GM23338 (cell line): ENCODE measurements at regions not wholly inside any gene's neighbourhood (a gene's known extent, or its start where the extent isn't known, plus 50 kb on each side); places are given as distances from the start of the nearest gene placed in this dataset.
A peak's percentile ranks its signal among the peaks of the same experiment; 100 is the strongest.

Source experiments
- CREB1 ChIP-seq: fragments of 250-450 bp; sonication (Bioruptor Pico); IDR thresholded peaks from 2 replicates; pipeline ENCODE4 v1.5.0; 2020; ENCODE audit warnings: low read depth, mild to moderate bottlenecking, moderate library complexity
- EZH2 ChIP-seq: fragments of 200-600 bp; sonication (generic); IDR thresholded peaks from one replicate; pipeline ENCODE4 v1.8.0; 2017; ENCODE audit warnings: antibody characterized with exemption, mild to moderate bottlenecking, low read depth; ENCODE audit not compliant: unreplicated experiment
- EZH2phosphoT487 ChIP-seq: fragments of 200-600 bp; sonication (generic); IDR thresholded peaks from one replicate; pipeline ENCODE4 v1.8.1; 2018; ENCODE audit warnings: antibody characterized with exemption; ENCODE audit not compliant: unreplicated experiment
- POLR2AphosphoS5 ChIP-seq: IDR thresholded peaks from 2 replicates; pipeline ENCODE4 v1.6.1; 2016; ENCODE audit warnings: antibody characterized with exemption, low read depth
- STAT1 ChIP-seq: IDR thresholded peaks from one replicate; pipeline ENCODE4 v1.6.1; 2016; ENCODE audit warnings: antibody characterized with exemption; ENCODE audit not compliant: unreplicated experiment
- ZNF114 ChIP-seq: fragments of 250-450 bp; sonication (Bioruptor Pico); IDR thresholded peaks from 2 replicates; pipeline ENCODE4 v1.5.0; 2020; ENCODE audit warnings: mild to moderate bottlenecking, moderate library complexity
- ZNF331 ChIP-seq: fragments of 250-450 bp; sonication (Bioruptor Pico); IDR thresholded peaks from 2 replicates; pipeline ENCODE4 v1.5.0; 2020; ENCODE audit warnings: low read depth, mild to moderate bottlenecking, moderate library complexity
- TF ChIP-seq, protein P1 (sequence below), 2 experiments: fragments of 200-600 bp in 1 of 2; sonication (generic) in 1 of 2; conservative IDR thresholded peaks; 2 replicates each; pipeline versions ENCODE4 v1.5.1 to v1.6.1; 2016 to 2017; ENCODE audit warnings: antibody characterized with exemption in 2 of 2, low read depth in 2 of 2, mild to moderate bottlenecking in 2 of 2, moderate library complexity in 1 of 2
- TF ChIP-seq, protein P2 (sequence below): IDR thresholded peaks from one replicate; pipeline ENCODE4 v1.6.1; 2018; ENCODE audit warnings: antibody characterized with exemption; ENCODE audit not compliant: unreplicated experiment

DNA sequence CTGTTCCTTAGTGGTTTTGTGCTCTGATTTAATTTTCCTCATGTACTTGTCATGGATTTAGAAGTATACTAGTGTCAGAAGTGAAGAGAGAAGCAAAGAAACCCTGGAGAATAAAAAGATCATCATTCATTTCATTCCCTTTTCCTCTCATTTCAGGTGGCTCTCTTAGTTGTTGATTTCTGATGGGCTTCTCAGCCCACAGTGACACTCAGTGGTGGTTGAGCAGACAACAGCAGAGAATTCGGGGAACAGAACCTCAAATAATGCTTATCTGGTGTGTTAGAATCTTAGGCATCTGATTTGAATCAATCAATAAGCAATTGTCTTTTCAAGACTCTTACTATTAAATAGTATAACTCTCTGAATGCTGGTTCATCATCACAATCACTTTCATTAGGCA lies 1289.4 kb downstream of the FAM181B start:
- TF ChIP-seq, protein P1, sequence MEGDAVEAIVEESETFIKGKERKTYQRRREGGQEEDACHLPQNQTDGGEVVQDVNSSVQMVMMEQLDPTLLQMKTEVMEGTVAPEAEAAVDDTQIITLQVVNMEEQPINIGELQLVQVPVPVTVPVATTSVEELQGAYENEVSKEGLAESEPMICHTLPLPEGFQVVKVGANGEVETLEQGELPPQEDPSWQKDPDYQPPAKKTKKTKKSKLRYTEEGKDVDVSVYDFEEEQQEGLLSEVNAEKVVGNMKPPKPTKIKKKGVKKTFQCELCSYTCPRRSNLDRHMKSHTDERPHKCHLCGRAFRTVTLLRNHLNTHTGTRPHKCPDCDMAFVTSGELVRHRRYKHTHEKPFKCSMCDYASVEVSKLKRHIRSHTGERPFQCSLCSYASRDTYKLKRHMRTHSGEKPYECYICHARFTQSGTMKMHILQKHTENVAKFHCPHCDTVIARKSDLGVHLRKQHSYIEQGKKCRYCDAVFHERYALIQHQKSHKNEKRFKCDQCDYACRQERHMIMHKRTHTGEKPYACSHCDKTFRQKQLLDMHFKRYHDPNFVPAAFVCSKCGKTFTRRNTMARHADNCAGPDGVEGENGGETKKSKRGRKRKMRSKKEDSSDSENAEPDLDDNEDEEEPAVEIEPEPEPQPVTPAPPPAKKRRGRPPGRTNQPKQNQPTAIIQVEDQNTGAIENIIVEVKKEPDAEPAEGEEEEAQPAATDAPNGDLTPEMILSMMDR (conservative IDR thresholded peaks at IDR 0.05; ENCODE audit: low read depth in 2 of 2): peak; percentile 61 to 78
- TF ChIP-seq, protein P2, sequence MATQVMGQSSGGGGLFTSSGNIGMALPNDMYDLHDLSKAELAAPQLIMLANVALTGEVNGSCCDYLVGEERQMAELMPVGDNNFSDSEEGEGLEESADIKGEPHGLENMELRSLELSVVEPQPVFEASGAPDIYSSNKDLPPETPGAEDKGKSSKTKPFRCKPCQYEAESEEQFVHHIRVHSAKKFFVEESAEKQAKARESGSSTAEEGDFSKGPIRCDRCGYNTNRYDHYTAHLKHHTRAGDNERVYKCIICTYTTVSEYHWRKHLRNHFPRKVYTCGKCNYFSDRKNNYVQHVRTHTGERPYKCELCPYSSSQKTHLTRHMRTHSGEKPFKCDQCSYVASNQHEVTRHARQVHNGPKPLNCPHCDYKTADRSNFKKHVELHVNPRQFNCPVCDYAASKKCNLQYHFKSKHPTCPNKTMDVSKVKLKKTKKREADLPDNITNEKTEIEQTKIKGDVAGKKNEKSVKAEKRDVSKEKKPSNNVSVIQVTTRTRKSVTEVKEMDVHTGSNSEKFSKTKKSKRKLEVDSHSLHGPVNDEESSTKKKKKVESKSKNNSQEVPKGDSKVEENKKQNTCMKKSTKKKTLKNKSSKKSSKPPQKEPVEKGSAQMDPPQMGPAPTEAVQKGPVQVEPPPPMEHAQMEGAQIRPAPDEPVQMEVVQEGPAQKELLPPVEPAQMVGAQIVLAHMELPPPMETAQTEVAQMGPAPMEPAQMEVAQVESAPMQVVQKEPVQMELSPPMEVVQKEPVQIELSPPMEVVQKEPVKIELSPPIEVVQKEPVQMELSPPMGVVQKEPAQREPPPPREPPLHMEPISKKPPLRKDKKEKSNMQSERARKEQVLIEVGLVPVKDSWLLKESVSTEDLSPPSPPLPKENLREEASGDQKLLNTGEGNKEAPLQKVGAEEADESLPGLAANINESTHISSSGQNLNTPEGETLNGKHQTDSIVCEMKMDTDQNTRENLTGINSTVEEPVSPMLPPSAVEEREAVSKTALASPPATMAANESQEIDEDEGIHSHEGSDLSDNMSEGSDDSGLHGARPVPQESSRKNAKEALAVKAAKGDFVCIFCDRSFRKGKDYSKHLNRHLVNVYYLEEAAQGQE: no peak
- no peak for TF ChIP-seq EZH2
- TF ChIP-seq POLR2AphosphoS5: no peak
- TF ChIP-seq CREB1: no peak
- no peak for TF ChIP-seq ZNF331
- no peak for TF ChIP-seq EZH2phosphoT487
- TF ChIP-seq STAT1: no peak
- TF ChIP-seq ZNF114 (CRISPR knock-in tag): no peak
